Activated naive CD4-positive, alpha-beta T cell treated with anti-CD3 and anti-CD28 coated beads, Interleukin-2, amount 50 U/mL, for 16 hours (primary cell): ENCODE measurements at regions not wholly inside any gene's neighbourhood (a gene's known extent, or its start where the extent isn't known, plus 50 kb on each side); places are given as distances from the start of the nearest gene placed in this dataset.

Experiments used
- DNase-seq: peaks from one replicate; pipeline ENCODE4 v3.0.0-alpha.2; 2020

- DNase-seq: no peak
Measured at GRCh38 chr14:71514941-71515919, 417.0 kb upstream of the RGS6 start.

GRCh38 chr14:71521238-71522135, 410.7 kb upstream of the RGS6 start:
- DNase-seq: no peak

- no peak for DNase-seq
Measured at GRCh38 chr14:71523630-71524319, 408.5 kb upstream of the RGS6 start.

- no peak for DNase-seq
Measured at GRCh38 chr14:71524320-71524982, 407.8 kb upstream of the RGS6 start.

- DNase-seq: no peak
Measured at GRCh38 chr14:71525663-71526221, 406.5 kb upstream of the RGS6 start.

GRCh38 chr14:71526388-71526787, 405.8 kb upstream of the RGS6 start:
- DNase-seq: no peak

- DNase-seq: no peak
Measured at GRCh38 chr14:71527838-71528237, 404.4 kb upstream of the RGS6 start.

GRCh38 chr14:71529848-71530247, 402.4 kb upstream of the RGS6 start:
- no peak for DNase-seq

GRCh38 chr14:71532344-71532743, 399.9 kb upstream of the RGS6 start:
- DNase-seq: no peak

GRCh38 chr14:71532790-71533189, 399.4 kb upstream of the RGS6 start:
- no peak for DNase-seq

GRCh38 chr14:71533390-71533789, 398.8 kb upstream of the RGS6 start:
- DNase-seq: no peak

GRCh38 chr14:71533800-71534199, 398.4 kb upstream of the RGS6 start:
- no peak for DNase-seq

- DNase-seq: no peak
Measured at GRCh38 chr14:71534506-71534905, 397.7 kb upstream of the RGS6 start.

- no peak for DNase-seq
Measured at GRCh38 chr14:71536015-71536740, 396.1 kb upstream of the RGS6 start.

- no peak for DNase-seq
Measured at GRCh38 chr14:71536927-71537772, 395.1 kb upstream of the RGS6 start.

- DNase-seq: no peak
Measured at GRCh38 chr14:71538288-71538687, 393.9 kb upstream of the RGS6 start.

- DNase-seq: no peak
Measured at GRCh38 chr14:71538938-71539649, 393.1 kb upstream of the RGS6 start.

- DNase-seq: no peak
Measured at GRCh38 chr14:71539650-71540285, 392.5 kb upstream of the RGS6 start.

GRCh38 chr14:71541271-71541670, 391.0 kb upstream of the RGS6 start:
- no peak for DNase-seq
